ENCODE measurements at regions not wholly inside any gene's neighbourhood (a gene's known extent, or its start where the extent isn't known, plus 50 kb on each side); places are given as distances from the start of the nearest gene placed in this dataset.

GRCh38 chr4:17230727-17231126, 281.2 kb downstream of the QDPR start:
- Mint-ChIP-seq H3K4me3 (no peak overlapping the region), H3K36me3 (ENCODE audit: low read depth) (no peaks in the 10 kb centered on the region), H3K4me1 (peaks cover 13% of the 10 kb centered on the region), H3K27me3 (ENCODE audit: insufficient read depth, low read depth, poor library complexity) (peaks cover 5% of the 10 kb centered on the region), H3K27ac (no peak overlapping the region), H3K9me3 (peaks cover 9% of the 10 kb centered on the region)
- Histone ChIP-seq H4K20me1 (replicated peaks; ENCODE audit: insufficient read depth) (no peaks in the 10 kb centered on the region), H3K4me1 (ENCODE audit: insufficient read depth) (peaks cover 12% of the 10 kb centered on the region), H3K4me3 (no peak overlapping the region), H3K4me2 (no peak overlapping the region), H3K9me2 (ENCODE audit: insufficient read depth) (no peaks in the 10 kb centered on the region), H2AFZ (no peak overlapping the region; the same call in 1 of the 2 replicates), H3K27ac (ENCODE audit: low read depth) (no peak overlapping the region), H3K36me3 (ENCODE audit: insufficient read depth) (no peaks in the 10 kb centered on the region), H3F3A (replicated peaks; ENCODE audit: low read depth) (no peaks in the 10 kb centered on the region), H3K27me3 (ENCODE audit: insufficient read depth) (no peaks in the 10 kb centered on the region), H3K79me2 (replicated peaks; ENCODE audit: insufficient read depth) (no peaks in the 10 kb centered on the region)
- no peak for TF ChIP-seq JUNB (IDR thresholded peaks at IDR 0.05; ENCODE audit: unreplicated experiment)
- TF ChIP-seq ZNF462 (CRISPR knock-in tag; IDR thresholded peaks at IDR 0.05) = no peak
- no peak for TF ChIP-seq EZH2phosphoT487 (IDR thresholded peaks at IDR 0.05; ENCODE audit: unreplicated experiment)
- TF ChIP-seq, protein P1, sequence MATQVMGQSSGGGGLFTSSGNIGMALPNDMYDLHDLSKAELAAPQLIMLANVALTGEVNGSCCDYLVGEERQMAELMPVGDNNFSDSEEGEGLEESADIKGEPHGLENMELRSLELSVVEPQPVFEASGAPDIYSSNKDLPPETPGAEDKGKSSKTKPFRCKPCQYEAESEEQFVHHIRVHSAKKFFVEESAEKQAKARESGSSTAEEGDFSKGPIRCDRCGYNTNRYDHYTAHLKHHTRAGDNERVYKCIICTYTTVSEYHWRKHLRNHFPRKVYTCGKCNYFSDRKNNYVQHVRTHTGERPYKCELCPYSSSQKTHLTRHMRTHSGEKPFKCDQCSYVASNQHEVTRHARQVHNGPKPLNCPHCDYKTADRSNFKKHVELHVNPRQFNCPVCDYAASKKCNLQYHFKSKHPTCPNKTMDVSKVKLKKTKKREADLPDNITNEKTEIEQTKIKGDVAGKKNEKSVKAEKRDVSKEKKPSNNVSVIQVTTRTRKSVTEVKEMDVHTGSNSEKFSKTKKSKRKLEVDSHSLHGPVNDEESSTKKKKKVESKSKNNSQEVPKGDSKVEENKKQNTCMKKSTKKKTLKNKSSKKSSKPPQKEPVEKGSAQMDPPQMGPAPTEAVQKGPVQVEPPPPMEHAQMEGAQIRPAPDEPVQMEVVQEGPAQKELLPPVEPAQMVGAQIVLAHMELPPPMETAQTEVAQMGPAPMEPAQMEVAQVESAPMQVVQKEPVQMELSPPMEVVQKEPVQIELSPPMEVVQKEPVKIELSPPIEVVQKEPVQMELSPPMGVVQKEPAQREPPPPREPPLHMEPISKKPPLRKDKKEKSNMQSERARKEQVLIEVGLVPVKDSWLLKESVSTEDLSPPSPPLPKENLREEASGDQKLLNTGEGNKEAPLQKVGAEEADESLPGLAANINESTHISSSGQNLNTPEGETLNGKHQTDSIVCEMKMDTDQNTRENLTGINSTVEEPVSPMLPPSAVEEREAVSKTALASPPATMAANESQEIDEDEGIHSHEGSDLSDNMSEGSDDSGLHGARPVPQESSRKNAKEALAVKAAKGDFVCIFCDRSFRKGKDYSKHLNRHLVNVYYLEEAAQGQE (IDR thresholded peaks at IDR 0.05; ENCODE audit: unreplicated experiment) = no peak
- TF ChIP-seq, protein P2, sequence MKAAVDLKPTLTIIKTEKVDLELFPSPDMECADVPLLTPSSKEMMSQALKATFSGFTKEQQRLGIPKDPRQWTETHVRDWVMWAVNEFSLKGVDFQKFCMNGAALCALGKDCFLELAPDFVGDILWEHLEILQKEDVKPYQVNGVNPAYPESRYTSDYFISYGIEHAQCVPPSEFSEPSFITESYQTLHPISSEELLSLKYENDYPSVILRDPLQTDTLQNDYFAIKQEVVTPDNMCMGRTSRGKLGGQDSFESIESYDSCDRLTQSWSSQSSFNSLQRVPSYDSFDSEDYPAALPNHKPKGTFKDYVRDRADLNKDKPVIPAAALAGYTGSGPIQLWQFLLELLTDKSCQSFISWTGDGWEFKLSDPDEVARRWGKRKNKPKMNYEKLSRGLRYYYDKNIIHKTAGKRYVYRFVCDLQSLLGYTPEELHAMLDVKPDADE (IDR thresholded peaks at IDR 0.05) = no peak
- TF ChIP-seq, protein P3, sequence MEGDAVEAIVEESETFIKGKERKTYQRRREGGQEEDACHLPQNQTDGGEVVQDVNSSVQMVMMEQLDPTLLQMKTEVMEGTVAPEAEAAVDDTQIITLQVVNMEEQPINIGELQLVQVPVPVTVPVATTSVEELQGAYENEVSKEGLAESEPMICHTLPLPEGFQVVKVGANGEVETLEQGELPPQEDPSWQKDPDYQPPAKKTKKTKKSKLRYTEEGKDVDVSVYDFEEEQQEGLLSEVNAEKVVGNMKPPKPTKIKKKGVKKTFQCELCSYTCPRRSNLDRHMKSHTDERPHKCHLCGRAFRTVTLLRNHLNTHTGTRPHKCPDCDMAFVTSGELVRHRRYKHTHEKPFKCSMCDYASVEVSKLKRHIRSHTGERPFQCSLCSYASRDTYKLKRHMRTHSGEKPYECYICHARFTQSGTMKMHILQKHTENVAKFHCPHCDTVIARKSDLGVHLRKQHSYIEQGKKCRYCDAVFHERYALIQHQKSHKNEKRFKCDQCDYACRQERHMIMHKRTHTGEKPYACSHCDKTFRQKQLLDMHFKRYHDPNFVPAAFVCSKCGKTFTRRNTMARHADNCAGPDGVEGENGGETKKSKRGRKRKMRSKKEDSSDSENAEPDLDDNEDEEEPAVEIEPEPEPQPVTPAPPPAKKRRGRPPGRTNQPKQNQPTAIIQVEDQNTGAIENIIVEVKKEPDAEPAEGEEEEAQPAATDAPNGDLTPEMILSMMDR (conservative IDR thresholded peaks at IDR 0.05; ENCODE audit: low read depth in 2 of 2) = no peak
- TF ChIP-seq STAT1 (IDR thresholded peaks at IDR 0.05; ENCODE audit: unreplicated experiment) = no peak
- TF ChIP-seq POLR2AphosphoS5 (IDR thresholded peaks at IDR 0.05; ENCODE audit: low read depth) = no peak
- ATAC-seq (no peak), DNase-seq (ENCODE audit: low spot score) (no peak)

Data from GM23338 (cell line).